K562 (cell line): ENCODE measurements at regions not wholly inside any gene's neighbourhood (a gene's known extent, or its start where the extent isn't known, plus 50 kb on each side); places are given as distances from the start of the nearest gene placed in this dataset.

Experiments
- CBFB ChIP-seq: sonication (generic); formaldehyde crosslinking; IDR thresholded peaks from 2 replicates; pipeline ENCODE4 v1.4.0; 2020; ENCODE audit warnings: mild to moderate bottlenecking, missing genetic modification reagents
- CHD1 ChIP-seq: fragments of 200-600 bp; sonication (generic); IDR thresholded peaks from one replicate; pipeline ENCODE4 v1.6.1; 2012; ENCODE audit warnings: mild to moderate bottlenecking, moderate library complexity, low read length, inconsistent platforms
- EZH2 ChIP-seq: IDR thresholded peaks from 2 replicates; pipeline ENCODE4 v1.6.1; 2012; ENCODE audit warnings: low read depth, mild to moderate bottlenecking, inconsistent platforms, low read length, borderline replicate concordance
- SAP30 ChIP-seq: fragments of 200-600 bp; sonication (generic); IDR thresholded peaks from 2 replicates; pipeline ENCODE4 v1.6.1; 2012; ENCODE audit warnings: borderline replicate concordance, low read depth, mild to moderate bottlenecking, moderate library complexity, low read length, control low read depth, inconsistent platforms; ENCODE audit not compliant: insufficient read depth, poor library complexity, severe bottlenecking
- SP1 ChIP-seq: sonication (generic); formaldehyde crosslinking; IDR thresholded peaks from 2 replicates; pipeline ENCODE4 v1.8.1; 2022; ENCODE audit warnings: mild to moderate bottlenecking, missing genetic modification reagents
- YY1 ChIP-seq, 3 experiments: IDR thresholded peaks; 2 replicates each; pipeline ENCODE4 v1.6.1; 2011; ENCODE audit warnings: low read length in 2 of 3, mild to moderate bottlenecking in 2 of 3, moderate library complexity in 2 of 3, borderline replicate concordance in 1 of 3, control low read depth in 1 of 3, low read depth in 1 of 3; ENCODE audit not compliant: insufficient read depth in 3 of 3, insufficient replicate concordance in 2 of 3, control insufficient read depth in 1 of 3, insufficient read length in 1 of 3; ENCODE audit errors: extremely low read depth in 1 of 3
- TF ChIP-seq, protein P1 (sequence below): fragments of 250-450 bp; sonication (Bioruptor Pico); IDR thresholded peaks from 2 replicates; pipeline ENCODE4 v1.5.0; 2021
- TF ChIP-seq, protein P2 (sequence below), 2 experiments: IDR thresholded peaks; 2 replicates each; pipeline ENCODE4 v1.6.1; 2011; ENCODE audit warnings: borderline replicate concordance in 1 of 2, control low read depth in 1 of 2, low read depth in 1 of 2, low read length in 1 of 2, mild to moderate bottlenecking in 1 of 2, mixed read lengths in 1 of 2, moderate library complexity in 1 of 2; ENCODE audit not compliant: insufficient read depth in 1 of 2, insufficient read length in 1 of 2, poor library complexity in 1 of 2, severe bottlenecking in 1 of 2; ENCODE audit errors: extremely low read depth in 1 of 2

DNA sequence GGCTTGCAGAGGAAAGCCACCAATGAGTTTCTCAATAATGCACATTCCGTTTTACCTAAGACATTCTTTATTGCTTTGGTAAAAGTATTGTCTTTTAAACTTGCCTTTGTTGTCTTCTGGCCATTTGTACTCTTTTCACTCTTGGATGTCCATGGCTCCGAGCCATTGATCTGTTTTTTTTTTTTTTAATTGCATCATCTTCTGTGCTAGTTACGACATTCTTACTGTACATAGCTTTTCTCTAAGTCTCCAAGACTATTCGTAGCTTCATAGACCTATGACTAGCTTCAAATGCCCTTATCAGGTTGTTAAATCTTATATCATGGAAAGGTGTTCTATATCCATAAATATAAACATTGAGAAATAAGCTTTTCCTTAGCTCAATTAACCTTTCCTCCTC is 1522.6 kb downstream of the FAM181B start:
- TF ChIP-seq SP1 = no peak
- TF ChIP-seq, protein P1, sequence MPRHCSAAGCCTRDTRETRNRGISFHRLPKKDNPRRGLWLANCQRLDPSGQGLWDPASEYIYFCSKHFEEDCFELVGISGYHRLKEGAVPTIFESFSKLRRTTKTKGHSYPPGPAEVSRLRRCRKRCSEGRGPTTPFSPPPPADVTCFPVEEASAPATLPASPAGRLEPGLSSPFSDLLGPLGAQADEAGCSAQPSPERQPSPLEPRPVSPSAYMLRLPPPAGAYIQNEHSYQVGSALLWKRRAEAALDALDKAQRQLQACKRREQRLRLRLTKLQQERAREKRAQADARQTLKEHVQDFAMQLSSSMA (CRISPR knock-in tag) = no peak
- no peak for TF ChIP-seq SAP30
- no peak for TF ChIP-seq EZH2
- TF ChIP-seq YY1 (IDR thresholded peaks at IDR 0.05; ENCODE audit: borderline replicate concordance in 1 of 3, control insufficient read depth in 1 of 3, extremely low read depth in 1 of 3, insufficient read depth in 3 of 3, insufficient read length in 1 of 3, insufficient replicate concordance in 2 of 3, low read depth in 1 of 3, low read length in 2 of 3) = no peak
- TF ChIP-seq CBFB (CRISPR knock-in tag) = no peak
- no peak for TF ChIP-seq CHD1
- TF ChIP-seq, protein P2, sequence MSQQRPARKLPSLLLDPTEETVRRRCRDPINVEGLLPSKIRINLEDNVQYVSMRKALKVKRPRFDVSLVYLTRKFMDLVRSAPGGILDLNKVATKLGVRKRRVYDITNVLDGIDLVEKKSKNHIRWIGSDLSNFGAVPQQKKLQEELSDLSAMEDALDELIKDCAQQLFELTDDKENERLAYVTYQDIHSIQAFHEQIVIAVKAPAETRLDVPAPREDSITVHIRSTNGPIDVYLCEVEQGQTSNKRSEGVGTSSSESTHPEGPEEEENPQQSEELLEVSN (IDR thresholded peaks at IDR 0.05; ENCODE audit: borderline replicate concordance in 1 of 2, extremely low read depth in 1 of 2, insufficient read depth in 1 of 2, insufficient read length in 1 of 2, low read depth in 1 of 2, low read length in 1 of 2, poor library complexity in 1 of 2, severe bottlenecking in 1 of 2) = no peak
